ENCODE measurements at regions not wholly inside any gene's neighbourhood (a gene's known extent, or its start where the extent isn't known, plus 50 kb on each side); places are given as distances from the start of the nearest gene placed in this dataset.

DNA sequence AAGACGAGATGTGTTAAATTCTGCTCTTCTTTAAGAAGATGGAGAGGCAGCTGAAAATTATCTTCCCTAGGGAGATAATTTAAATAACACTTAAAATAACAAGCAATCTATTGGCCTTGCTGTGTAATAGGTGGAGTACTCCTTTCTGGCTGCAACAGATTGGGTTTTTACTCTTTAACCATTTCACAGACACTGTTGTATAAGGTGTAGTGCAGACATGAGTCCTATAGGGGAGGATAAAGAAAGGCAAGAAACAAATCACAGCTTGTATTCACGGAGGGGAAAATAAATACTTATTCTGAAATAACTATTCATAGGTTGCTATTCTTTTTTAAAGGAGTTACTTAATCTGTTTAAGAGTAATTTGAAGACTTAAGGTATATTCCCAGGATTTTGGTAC lies 252.0 kb downstream of the ZPLD1 start:
- Histone ChIP-seq H3K27me3 (replicated peaks in 1 of 2; ENCODE audit: control insufficient read depth in 2 of 2, insufficient read depth in 2 of 2, low read length in 1 of 2) (no peaks in the 10 kb centered on the region; a peak in 1 of 4 replicates), H3K9me3 (replicated peaks; ENCODE audit: control insufficient read depth, insufficient read depth, low read length) (no peaks in the 10 kb centered on the region), H3K27ac (ENCODE audit: control insufficient read depth, insufficient read depth) (no peak overlapping the region), H4K20me1 (ENCODE audit: control insufficient read depth, insufficient read depth) (no peaks in the 10 kb centered on the region), H2AFZ (ENCODE audit: control insufficient read depth, low read depth, low read length) (no peak overlapping the region), H3K36me3 (ENCODE audit: control insufficient read depth in 2 of 2, insufficient read depth in 2 of 2, low read length in 1 of 2) (no peaks in the 10 kb centered on the region), H3K9ac (ENCODE audit: control insufficient read depth, insufficient read depth, low read length) (no peak overlapping the region), H3K4me2 (ENCODE audit: control insufficient read depth, insufficient read depth) (no peak overlapping the region), H3K4me1 (ENCODE audit: control insufficient read depth, insufficient read depth, low read length) (no peaks in the 10 kb centered on the region), H3K4me3 (no peak overlapping the region), H3K79me2 (ENCODE audit: control insufficient read depth, insufficient read depth, low read length) (no peaks in the 10 kb centered on the region)
- no peak for TF ChIP-seq SMAD1 (IDR thresholded peaks at IDR 0.05; ENCODE audit: low read depth, partially characterized antibody)
- no peak for DNase-seq (ENCODE audit: low read depth, low spot score)
- in situ Hi-C loops (cut with MboI), result no loop called here
- ChIA-PET RAD21 (ENCODE audit: unreplicated experiment) (interaction anchor here (0.5 kb wide), 1 partner anchor 323 kb away, joined by 3 read pairs; no protein-coding TSS in a partner anchor), SMC1A (ENCODE audit: uncharacterized antibody, unreplicated experiment) (interaction anchor here (1.7 kb wide), 2 partner anchors 13 to 16 kb away, joined by 4 read pairs; no protein-coding TSS in a partner anchor), CTCF (interaction anchor here (3.8 kb wide), 1 partner anchor 14 kb away, joined by 24 read pairs; no protein-coding TSS in a partner anchor), POLR2A (no interaction called here)
- no TSS peak for BruUV-seq (replicated peaks)
- FAIRE-seq, result no peak
- no peak for ATAC-seq
- intact Hi-C loops (cut with micrococcal nuclease; ENCODE audit: unreplicated experiment), result no loop called here
- 24% methylated on average over 2 of the region's 2 CpGs for whole genome bisulfite sequencing (ENCODE audit: insufficient coverage, insufficient replicate concordance, low lambda C conversion rate, missing lambda C conversion rate)

- FAIRE-seq (no peak), DNase-seq (ENCODE audit: low read depth, low spot score) (no peak), ATAC-seq (no peak)
- H3K4me1 ChIP-seq (ENCODE audit: control insufficient read depth, insufficient read depth, low read length), result no peaks in the 10 kb centered on the region
- no TSS peak for BruUV-seq (replicated peaks)
- no peak overlapping the region for H2AFZ ChIP-seq (ENCODE audit: control insufficient read depth, low read depth, low read length)
- ChIA-PET CTCF (interaction anchor here (0.6 to 3.7 kb wide), 2 partner anchors 14 to 1400 kb away, joined by 4 to 28 read pairs; no protein-coding TSS in a partner anchor), SMC1A (ENCODE audit: uncharacterized antibody, unreplicated experiment) (no interaction called here), RAD21 (ENCODE audit: unreplicated experiment) (no interaction called here), POLR2A (no interaction called here)
- no peak overlapping the region for H3K9ac ChIP-seq (ENCODE audit: control insufficient read depth, insufficient read depth, low read length)
- no peaks in the 10 kb centered on the region for H4K20me1 ChIP-seq (ENCODE audit: control insufficient read depth, insufficient read depth)
- no peaks in the 10 kb centered on the region for H3K27me3 ChIP-seq (replicated peaks in 1 of 2; ENCODE audit: control insufficient read depth in 2 of 2, insufficient read depth in 2 of 2, low read length in 1 of 2)
- H3K36me3 ChIP-seq (ENCODE audit: control insufficient read depth in 2 of 2, insufficient read depth in 2 of 2, low read length in 1 of 2), result no peaks in the 10 kb centered on the region
- no peaks in the 10 kb centered on the region for H3K79me2 ChIP-seq (ENCODE audit: control insufficient read depth, insufficient read depth, low read length)
- no peak overlapping the region for H3K4me2 ChIP-seq (ENCODE audit: control insufficient read depth, insufficient read depth)
- intact Hi-C loops (cut with micrococcal nuclease; ENCODE audit: unreplicated experiment) (no loop called here), in situ Hi-C loops (cut with MboI) (no loop called here)
- TF ChIP-seq FOS (IDR thresholded peaks at IDR 0.05; ENCODE audit: borderline replicate concordance, extremely low read depth, insufficient read length) (no peak), ZNF217 (IDR thresholded peaks at IDR 0.05) (no peak), SPI1 (IDR thresholded peaks at IDR 0.05; ENCODE audit: borderline replicate concordance, insufficient read depth, low read depth, low read length) (no peak), NRF1 (conservative IDR thresholded peaks at IDR 0.05; ENCODE audit: low read depth, low read length) (no peak), USF2 (IDR thresholded peaks at IDR 0.05; ENCODE audit: borderline replicate concordance, low read depth, low read length) (no peak), NR2C1 (IDR thresholded peaks at IDR 0.05) (no peak), E2F4 (IDR thresholded peaks at IDR 0.05; ENCODE audit: low read depth, low read length) (no peak)
- TF ChIP-seq, protein P1, sequence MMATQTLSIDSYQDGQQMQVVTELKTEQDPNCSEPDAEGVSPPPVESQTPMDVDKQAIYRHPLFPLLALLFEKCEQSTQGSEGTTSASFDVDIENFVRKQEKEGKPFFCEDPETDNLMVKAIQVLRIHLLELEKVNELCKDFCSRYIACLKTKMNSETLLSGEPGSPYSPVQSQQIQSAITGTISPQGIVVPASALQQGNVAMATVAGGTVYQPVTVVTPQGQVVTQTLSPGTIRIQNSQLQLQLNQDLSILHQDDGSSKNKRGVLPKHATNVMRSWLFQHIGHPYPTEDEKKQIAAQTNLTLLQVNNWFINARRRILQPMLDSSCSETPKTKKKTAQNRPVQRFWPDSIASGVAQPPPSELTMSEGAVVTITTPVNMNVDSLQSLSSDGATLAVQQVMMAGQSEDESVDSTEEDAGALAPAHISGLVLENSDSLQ (IDR thresholded peaks at IDR 0.05), result no peak
- TF ChIP-seq, protein P2, sequence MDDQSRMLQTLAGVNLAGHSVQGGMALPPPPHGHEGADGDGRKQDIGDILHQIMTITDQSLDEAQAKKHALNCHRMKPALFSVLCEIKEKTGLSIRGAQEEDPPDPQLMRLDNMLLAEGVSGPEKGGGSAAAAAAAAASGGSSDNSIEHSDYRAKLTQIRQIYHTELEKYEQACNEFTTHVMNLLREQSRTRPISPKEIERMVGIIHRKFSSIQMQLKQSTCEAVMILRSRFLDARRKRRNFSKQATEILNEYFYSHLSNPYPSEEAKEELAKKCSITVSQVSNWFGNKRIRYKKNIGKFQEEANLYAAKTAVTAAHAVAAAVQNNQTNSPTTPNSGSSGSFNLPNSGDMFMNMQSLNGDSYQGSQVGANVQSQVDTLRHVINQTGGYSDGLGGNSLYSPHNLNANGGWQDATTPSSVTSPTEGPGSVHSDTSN (IDR thresholded peaks at IDR 0.05; ENCODE audit: insufficient replicate concordance, low read depth, low read length), result no peak
- no peaks in the 10 kb centered on the region for H3K9me3 ChIP-seq (replicated peaks; ENCODE audit: control insufficient read depth, insufficient read depth, low read length)
- no peak overlapping the region for H3K27ac ChIP-seq (ENCODE audit: control insufficient read depth, insufficient read depth)
- H3K4me3 ChIP-seq, result no peak overlapping the region
- 6% methylated on average over 4 of the region's 4 CpGs for WGBS (ENCODE audit: insufficient coverage, insufficient replicate concordance, low lambda C conversion rate, missing lambda C conversion rate)
Measured at GRCh38 chr3:102687851-102688555, 253.2 kb downstream of the ZPLD1 start.
